GM12878 (cell line): ENCODE measurements at regions not wholly inside any gene's neighbourhood (a gene's known extent, or its start where the extent isn't known, plus 50 kb on each side); places are given as distances from the start of the nearest gene placed in this dataset.

Experiments used
- ATAC-seq: fragments of 200-7000 bp; cut with Tn5 transposase; 3 replicates; pipeline ENCODE4 v1.9.1; 2020; ENCODE audit warnings: mild to moderate bottlenecking, moderate library complexity
- BruUV-seq: library from RNA; stranded (reverse); fragments of 400-500 nt; replicated peaks from 2 replicates; lab custom pipeline; 2021; lab: Mats Ljungman, UMichigan
- CTCF ChIA-PET: fragments of 300-600 bp; sonication (Branson Sonifier 250); formaldehyde crosslinking; extraction: SDS; loops from one replicate; lab custom pipeline; 2021; ENCODE audit warnings: inconsistent platforms; lab: Yijun Ruan, JAX
- POLR2A ChIA-PET: fragments of 350-600 bp; formaldehyde crosslinking; extraction: SDS; loops from one replicate; lab custom pipeline; 2021; ENCODE audit warnings: inconsistent platforms; lab: Charles Lee
- RAD21 ChIA-PET: fragments of 300-600 bp; sonication (Branson Sonifier 250); formaldehyde crosslinking; loops from one replicate; lab custom pipeline; 2023; ENCODE audit warnings: antibody characterized with exemption; ENCODE audit not compliant: unreplicated experiment; lab: Charles Lee
- SMC1A ChIA-PET: fragments of 300-600 bp; sonication (Branson Sonifier 250); formaldehyde crosslinking; loops from one replicate; lab custom pipeline; 2023; ENCODE audit not compliant: unreplicated experiment, uncharacterized antibody; lab: Charles Lee
- DNase-seq: peaks from one replicate; pipeline ENCODE4 v3.0.0-alpha.2; 2011; ENCODE audit warnings: low read depth, low spot score
- FAIRE-seq: peaks from 3 replicates; lab custom pipeline; 2011; peaks lifted over from hg19 to GRCh38; lab: Jason Lieb, UNC
- H2AFZ ChIP-seq: 2 replicates; pipeline ENCODE4 v1.6.0; 2011; ENCODE audit warnings: low read depth, low read length, control low read depth; ENCODE audit not compliant: control insufficient read depth
- H3K27ac ChIP-seq: 2 replicates; pipeline ENCODE4 v1.5.1; 2011; ENCODE audit warnings: control low read depth; ENCODE audit not compliant: control insufficient read depth, insufficient read depth
- H3K27me3 ChIP-seq, 2 experiments: replicated peaks in 1 of 2; 2 replicates each; pipeline versions ENCODE4 v1.6.0 to v1.6.1; 2011; ENCODE audit warnings: low read length in 1 of 2; ENCODE audit not compliant: control insufficient read depth in 2 of 2, insufficient read depth in 2 of 2
- H3K36me3 ChIP-seq, 2 experiments: 2 replicates each; pipeline ENCODE4 v1.5.1; 2011; ENCODE audit warnings: low read length in 1 of 2; ENCODE audit not compliant: control insufficient read depth in 2 of 2, insufficient read depth in 2 of 2
- H3K4me1 ChIP-seq: 2 replicates; pipeline ENCODE4 v1.6.1; 2011; ENCODE audit warnings: mild to moderate bottlenecking, low read length, moderate library complexity, mixed read lengths; ENCODE audit not compliant: control insufficient read depth, insufficient read depth
- H3K4me2 ChIP-seq: 2 replicates; pipeline ENCODE4 v1.6.0; 2011; ENCODE audit warnings: control low read depth; ENCODE audit not compliant: control insufficient read depth, insufficient read depth
- H3K4me3 ChIP-seq: fragments of 200-600 bp; sonication (generic); 2 replicates; pipeline ENCODE4 v1.5.1; 2016
- H3K79me2 ChIP-seq: 2 replicates; pipeline ENCODE4 v1.6.0; 2011; ENCODE audit warnings: low read length; ENCODE audit not compliant: control insufficient read depth, insufficient read depth
- H3K9ac ChIP-seq: 2 replicates; pipeline ENCODE4 v1.8.0; 2011; ENCODE audit warnings: low read length, control low read depth, mixed read lengths; ENCODE audit not compliant: control insufficient read depth, insufficient read depth
- H3K9me3 ChIP-seq: replicated peaks from 3 replicates; pipeline ENCODE4 v1.5.1; 2011; ENCODE audit warnings: mild to moderate bottlenecking, low read length; ENCODE audit not compliant: control insufficient read depth, insufficient read depth
- H4K20me1 ChIP-seq: 2 replicates; pipeline ENCODE4 v1.6.0; 2011; ENCODE audit not compliant: control insufficient read depth, insufficient read depth
- ATF7 ChIP-seq: fragments of 450-650 bp; IDR thresholded peaks from 2 replicates; pipeline ENCODE4 v1.6.1; 2016; ENCODE audit warnings: low read depth, mild to moderate bottlenecking
- IRF4 ChIP-seq: IDR thresholded peaks from 2 replicates; pipeline ENCODE4 v1.6.1; 2011; ENCODE audit warnings: low read depth, low read length
- JUNB ChIP-seq: IDR thresholded peaks from 2 replicates; pipeline ENCODE4 v1.6.1; 2016; ENCODE audit warnings: antibody characterized with exemption, mild to moderate bottlenecking
- PAX5 ChIP-seq: IDR thresholded peaks from 2 replicates; pipeline ENCODE4 v1.6.1; 2011; ENCODE audit warnings: low read depth, low read length, borderline replicate concordance
- POU2F2 ChIP-seq: IDR thresholded peaks from 3 replicates; pipeline ENCODE4 v1.6.1; 2011; ENCODE audit warnings: low read depth, mild to moderate bottlenecking, low read length, borderline replicate concordance
- RUNX3 ChIP-seq: IDR thresholded peaks from 2 replicates; pipeline ENCODE4 v1.6.1; 2012; ENCODE audit warnings: low read length, inconsistent platforms
- SUZ12 ChIP-seq: fragments of 200-600 bp; sonication (generic); IDR thresholded peaks from one replicate; pipeline ENCODE4 v1.6.1; 2018; ENCODE audit warnings: antibody characterized with exemption, mild to moderate bottlenecking; ENCODE audit not compliant: unreplicated experiment
- ZBTB40 ChIP-seq: fragments of 450-650 bp; IDR thresholded peaks from 2 replicates; pipeline ENCODE4 v1.6.1; 2016; ENCODE audit warnings: mild to moderate bottlenecking, moderate library complexity, borderline replicate concordance
- ZNF217 ChIP-seq: fragments of 450-650 bp; IDR thresholded peaks from 2 replicates; pipeline ENCODE4 v1.6.1; 2017; ENCODE audit warnings: antibody characterized with exemption, mild to moderate bottlenecking
- WGBS: methylation state at CpG from one replicate; pipeline ENCODE4 v1.1.6; 2016; ENCODE audit warnings: low lambda C conversion rate; ENCODE audit not compliant: insufficient replicate concordance, insufficient coverage; ENCODE audit errors: missing lambda C conversion rate; 5-methylcytosine and 5-hydroxymethylcytosine counted together
- in situ Hi-C: fragments of 300-500 bp; cut with MboI; formaldehyde crosslinking; loops from 9 replicates; pipeline ENCODE4 v1.14.3; 2018; ENCODE audit warnings: mixed read lengths
- intact Hi-C: fragments of 100-400 bp; cut with micrococcal nuclease; formaldehyde crosslinking; loops from one replicate; pipeline ENCODE4 v1.14.2; 2022; ENCODE audit not compliant: unreplicated experiment

GRCh38 chr18:60649107-60649506 lies 276.5 kb upstream of the MC4R start:
- ChIA-PET RAD21 (no interaction called here), SMC1A (no interaction called here), CTCF (no interaction called here), POLR2A (no interaction called here)
- Histone ChIP-seq H2AFZ (no peak overlapping the region), H3K4me1 (no peaks in the 10 kb centered on the region), H4K20me1 (no peaks in the 10 kb centered on the region), H3K27ac (no peak overlapping the region), H3K36me3 (no peaks in the 10 kb centered on the region), H3K9ac (no peak overlapping the region), H3K4me3 (no peak overlapping the region), H3K27me3 (no peaks in the 10 kb centered on the region; a peak in 1 of 4 replicates), H3K79me2 (no peaks in the 10 kb centered on the region), H3K9me3 (no peaks in the 10 kb centered on the region), H3K4me2 (no peak overlapping the region)
- no peak for FAIRE-seq
- TF ChIP-seq PAX5, result peak; percentile 66; the same call in 1 of the 2 replicates
- peak; percentile 59; the same call in 1 of the 2 replicates for TF ChIP-seq IRF4
- no peak for TF ChIP-seq SUZ12
- TF ChIP-seq POU2F2, result peak; percentile 93
- peak; percentile 83 for TF ChIP-seq RUNX3
- 0 out of 2 replicates have a peak, but pooled peaks have one; percentile 11 for TF ChIP-seq ATF7
- peak; percentile 96 for TF ChIP-seq ZNF217
- TF ChIP-seq ZBTB40, result no peak
- peak; percentile 64; the same call in 1 of the 2 replicates for TF ChIP-seq JUNB
- peak; percentile 37 for DNase-seq
- intact Hi-C loops, result no loop called here
- WGBS, result under 1% methylated on average over 5 of the region's 5 CpGs
- BruUV-seq, result no TSS peak
- ATAC-seq, result peak; percentile 97
- in situ Hi-C loops, result no loop called here
